ENCODE measurements at regions not wholly inside any gene's neighbourhood (a gene's known extent, or its start where the extent isn't known, plus 50 kb on each side); places are given as distances from the start of the nearest gene placed in this dataset.

DNA sequence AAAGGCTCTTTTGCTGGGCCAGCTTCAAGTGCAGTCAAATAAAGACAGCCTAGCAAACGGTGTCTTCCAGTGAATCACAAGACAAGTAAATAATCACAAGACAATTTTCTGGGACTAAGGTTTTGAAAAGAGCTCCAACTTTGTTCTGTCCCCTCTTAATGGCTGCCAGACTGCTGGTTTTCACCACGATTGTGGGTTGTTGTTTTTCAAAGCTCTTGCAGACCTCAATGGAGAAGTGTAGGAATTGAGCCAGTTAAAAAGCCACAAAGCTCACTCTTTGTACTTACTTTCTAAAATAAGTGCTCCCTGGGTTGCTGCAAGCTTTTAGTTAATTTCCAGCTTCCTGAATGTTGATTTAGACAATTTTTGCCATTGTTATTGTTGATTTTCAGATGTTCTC is 405.8 kb upstream of the HTR2C start:
- no peak for TF ChIP-seq EP300 (IDR thresholded peaks at IDR 0.05)
- TF ChIP-seq, protein P1, sequence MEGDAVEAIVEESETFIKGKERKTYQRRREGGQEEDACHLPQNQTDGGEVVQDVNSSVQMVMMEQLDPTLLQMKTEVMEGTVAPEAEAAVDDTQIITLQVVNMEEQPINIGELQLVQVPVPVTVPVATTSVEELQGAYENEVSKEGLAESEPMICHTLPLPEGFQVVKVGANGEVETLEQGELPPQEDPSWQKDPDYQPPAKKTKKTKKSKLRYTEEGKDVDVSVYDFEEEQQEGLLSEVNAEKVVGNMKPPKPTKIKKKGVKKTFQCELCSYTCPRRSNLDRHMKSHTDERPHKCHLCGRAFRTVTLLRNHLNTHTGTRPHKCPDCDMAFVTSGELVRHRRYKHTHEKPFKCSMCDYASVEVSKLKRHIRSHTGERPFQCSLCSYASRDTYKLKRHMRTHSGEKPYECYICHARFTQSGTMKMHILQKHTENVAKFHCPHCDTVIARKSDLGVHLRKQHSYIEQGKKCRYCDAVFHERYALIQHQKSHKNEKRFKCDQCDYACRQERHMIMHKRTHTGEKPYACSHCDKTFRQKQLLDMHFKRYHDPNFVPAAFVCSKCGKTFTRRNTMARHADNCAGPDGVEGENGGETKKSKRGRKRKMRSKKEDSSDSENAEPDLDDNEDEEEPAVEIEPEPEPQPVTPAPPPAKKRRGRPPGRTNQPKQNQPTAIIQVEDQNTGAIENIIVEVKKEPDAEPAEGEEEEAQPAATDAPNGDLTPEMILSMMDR (IDR thresholded peaks at IDR 0.05): no peak

Measured in tibial nerve (tissue), 4 donors.